Rectal smooth muscle tissue (tissue), 1 donor: ENCODE measurements at regions not wholly inside any gene's neighbourhood (a gene's known extent, or its start where the extent isn't known, plus 50 kb on each side); places are given as distances from the start of the nearest gene placed in this dataset.

ENCODE experiments used
- H3K27ac ChIP-seq: one replicate; pipeline ENCODE4 v1.7.0; 2013; ENCODE audit warnings: low read depth, low read length, inconsistent platforms
- H3K27me3 ChIP-seq: one replicate; pipeline ENCODE4 v1.7.0; 2013; ENCODE audit warnings: low read length; ENCODE audit not compliant: control insufficient read depth, insufficient read depth
- H3K36me3 ChIP-seq: one replicate; pipeline ENCODE4 v1.7.0; 2013; ENCODE audit warnings: low read length; ENCODE audit not compliant: control insufficient read depth, insufficient read depth
- H3K4me1 ChIP-seq: one replicate; pipeline ENCODE4 v1.7.0; 2013; ENCODE audit warnings: low read length; ENCODE audit not compliant: control insufficient read depth, insufficient read depth
- H3K4me3 ChIP-seq: one replicate; pipeline ENCODE4 v1.7.0; 2013; ENCODE audit warnings: low read length
- H3K9ac ChIP-seq: one replicate; pipeline ENCODE4 v1.7.0; 2013; ENCODE audit warnings: low read length

DNA sequence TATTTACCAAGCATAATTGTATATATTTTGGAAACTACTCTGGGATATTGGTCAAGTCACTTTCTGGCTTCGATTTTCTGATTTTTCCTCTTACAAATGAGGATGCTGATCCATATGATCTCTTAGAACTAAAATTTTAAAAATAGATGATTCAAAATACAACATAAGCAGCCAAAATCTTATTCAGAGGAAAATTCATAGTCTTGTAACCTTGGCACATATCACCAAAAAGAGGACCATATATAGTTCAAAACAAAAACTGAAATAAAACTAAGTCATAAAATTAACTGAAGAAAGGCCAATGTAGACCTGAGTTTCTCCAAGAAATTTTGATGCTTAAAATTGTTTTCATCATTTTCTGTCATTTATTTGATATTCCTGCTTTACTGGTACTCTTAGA is 768.3 kb downstream of the SORCS3 start:
- Histone ChIP-seq H3K4me1 (no peaks in the 10 kb centered on the region), H3K4me3 (no peak overlapping the region), H3K36me3 (no peaks in the 10 kb centered on the region), H3K27ac (no peak overlapping the region), H3K27me3 (no peaks in the 10 kb centered on the region), H3K9ac (no peak overlapping the region)

DNA sequence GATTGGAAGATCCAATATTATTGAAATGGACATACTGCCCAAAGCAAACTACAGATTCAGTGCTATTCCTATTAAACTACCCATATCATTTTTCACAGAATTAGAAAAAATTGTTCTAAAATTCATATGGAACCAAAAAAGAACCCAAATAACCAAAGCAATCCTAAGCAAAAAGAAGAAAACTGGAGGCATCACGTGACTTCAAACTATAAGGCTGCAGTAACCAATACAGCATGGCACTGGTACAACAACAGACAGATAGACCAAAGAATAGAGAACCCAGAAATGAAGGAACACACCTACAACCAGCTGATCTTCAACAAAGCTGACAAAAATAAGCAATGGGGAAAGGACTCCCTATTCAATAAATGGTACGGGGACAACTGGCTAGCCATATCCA is 765.4 kb downstream of the SORCS3 start:
- no peak overlapping the region for H3K9ac ChIP-seq
- no peak overlapping the region for H3K27ac ChIP-seq
- H3K4me1 ChIP-seq, result no peaks in the 10 kb centered on the region
- no peaks in the 10 kb centered on the region for H3K27me3 ChIP-seq
- no peak overlapping the region for H3K4me3 ChIP-seq
- H3K36me3 ChIP-seq, result no peaks in the 10 kb centered on the region

DNA sequence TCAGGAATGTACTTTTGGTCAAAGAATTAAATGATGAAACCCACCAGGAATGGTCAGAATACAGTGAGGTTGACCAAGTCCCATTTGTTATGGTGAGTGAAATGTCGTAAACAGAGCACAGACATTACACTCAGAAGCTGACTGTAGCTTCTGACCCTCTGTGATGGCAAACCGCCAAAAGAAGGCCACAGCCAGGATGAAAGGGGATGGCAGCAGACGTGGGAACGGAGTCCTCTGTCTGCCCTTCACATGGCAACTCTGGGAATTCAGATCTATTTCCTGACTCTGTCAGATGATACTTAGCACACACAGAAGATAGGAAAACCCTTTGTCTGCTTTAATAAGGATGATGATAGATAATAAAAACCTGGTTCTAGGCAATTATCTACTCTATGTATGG is 757.1 kb downstream of the SORCS3 start:
- H3K4me3 ChIP-seq, result no peak overlapping the region
- no peaks in the 10 kb centered on the region for H3K4me1 ChIP-seq
- no peaks in the 10 kb centered on the region for H3K36me3 ChIP-seq
- H3K27me3 ChIP-seq, result no peaks in the 10 kb centered on the region
- no peak overlapping the region for H3K27ac ChIP-seq
- H3K9ac ChIP-seq, result no peak overlapping the region

DNA sequence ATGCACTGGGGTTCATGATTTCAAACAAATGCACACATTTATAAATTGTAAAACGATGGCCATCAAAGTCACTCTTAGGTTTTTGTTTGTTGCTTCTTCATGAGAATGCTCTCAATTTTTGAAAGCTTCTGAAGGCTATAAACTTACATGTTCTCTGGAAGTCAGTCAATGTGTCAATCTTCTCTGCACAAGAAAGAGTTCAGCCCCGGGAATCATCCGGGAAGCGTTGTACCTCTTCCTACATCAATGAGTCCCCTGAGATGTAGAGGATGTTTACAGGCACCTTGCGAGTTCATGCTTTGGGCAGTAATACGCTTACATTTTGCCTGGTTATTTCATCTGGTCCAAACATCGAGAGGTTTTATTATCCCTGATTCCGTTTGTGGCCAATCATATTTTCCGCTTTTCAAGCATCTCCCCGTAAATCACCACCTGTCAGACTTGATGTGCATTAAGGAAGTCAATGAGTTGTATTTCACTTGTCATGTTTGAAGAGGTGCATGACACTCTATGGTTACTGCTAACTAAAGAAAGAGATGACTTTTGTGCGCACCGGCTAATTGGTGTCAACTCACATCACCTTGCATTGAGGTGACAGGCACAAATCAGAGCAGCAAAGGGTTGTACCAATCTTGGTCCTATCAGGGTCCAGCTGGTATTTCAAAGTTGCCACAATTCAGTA is 750.7 kb downstream of the SORCS3 start:
- no peak overlapping the region for H3K9ac ChIP-seq
- H3K27ac ChIP-seq, result no peak overlapping the region
- no peak overlapping the region for H3K4me3 ChIP-seq
- H3K4me1 ChIP-seq, result no peaks in the 10 kb centered on the region
- H3K27me3 ChIP-seq, result no peaks in the 10 kb centered on the region
- H3K36me3 ChIP-seq, result no peaks in the 10 kb centered on the region

DNA sequence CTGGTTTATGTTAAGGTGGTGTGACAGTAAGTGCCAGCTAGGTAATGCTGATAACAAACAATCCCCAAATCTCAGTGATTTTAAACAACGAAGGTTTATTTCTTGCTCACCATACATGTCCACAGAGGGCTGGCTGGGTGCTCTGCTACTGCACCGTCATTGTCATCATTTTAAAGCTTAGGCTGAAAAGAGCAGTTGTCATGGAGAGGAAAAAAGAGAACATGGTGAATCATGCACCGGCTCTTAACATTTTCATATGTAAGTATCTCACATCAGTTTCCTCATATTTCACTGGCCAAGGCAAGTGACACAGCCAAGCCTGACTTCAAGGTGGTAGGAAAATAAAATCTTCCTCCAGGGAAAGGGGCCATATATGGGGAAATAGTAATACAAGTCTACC is 746.9 kb downstream of the SORCS3 start:
- H3K27me3 ChIP-seq, result no peaks in the 10 kb centered on the region

DNA sequence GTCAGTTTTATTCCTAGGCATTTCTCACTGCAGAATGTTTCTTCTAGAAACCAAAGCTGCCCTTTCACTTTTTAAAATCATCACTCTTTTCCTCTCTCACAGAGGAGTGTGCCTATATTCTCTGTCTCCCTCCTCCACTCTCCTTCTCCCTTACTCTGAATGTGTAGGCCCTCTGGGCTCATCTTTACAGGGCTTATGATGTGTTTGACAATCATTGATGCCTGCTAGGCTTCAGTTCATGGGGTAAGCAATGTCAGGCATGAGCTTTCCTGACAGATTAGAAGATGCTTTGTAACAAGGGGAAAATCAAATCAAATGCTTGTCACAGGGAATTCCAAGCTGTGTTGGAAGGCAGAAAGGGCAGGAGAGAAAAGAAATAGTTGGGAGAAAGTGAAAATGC is 742.9 kb downstream of the SORCS3 start:
- H3K27ac ChIP-seq, result no peak overlapping the region
- no peaks in the 10 kb centered on the region for H3K4me1 ChIP-seq
- H3K36me3 ChIP-seq, result no peaks in the 10 kb centered on the region
- H3K9ac ChIP-seq, result no peak overlapping the region
- H3K4me3 ChIP-seq, result no peak overlapping the region
- no peaks in the 10 kb centered on the region for H3K27me3 ChIP-seq

More for the DNA sequence above, 746.9 kb downstream of the SORCS3 start:
- Histone ChIP-seq H3K27ac (no peak overlapping the region), H3K4me1 (no peaks in the 10 kb centered on the region), H3K36me3 (no peaks in the 10 kb centered on the region), H3K9ac (no peak overlapping the region), H3K4me3 (no peak overlapping the region)

DNA sequence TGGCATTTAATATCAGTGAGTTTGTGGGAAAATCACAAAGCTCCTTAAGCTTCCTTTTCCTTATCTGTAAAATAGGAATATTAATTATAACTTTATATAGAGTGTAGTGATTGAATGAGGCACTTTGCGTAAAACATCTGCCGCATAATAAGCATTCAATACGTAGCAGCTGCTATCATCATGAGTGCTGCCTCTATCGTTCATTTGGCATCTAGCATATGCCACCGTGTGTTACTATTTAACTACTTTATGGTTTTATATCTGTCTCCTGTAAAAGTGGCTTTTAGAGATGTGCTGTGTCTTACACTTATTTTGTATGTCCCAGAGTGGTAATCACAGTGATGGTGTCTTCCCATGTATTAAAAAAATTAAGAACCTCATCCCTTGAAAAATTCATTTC is 729.6 kb downstream of the SORCS3 start:
- H3K9ac ChIP-seq, result no peak overlapping the region
- no peaks in the 10 kb centered on the region for H3K4me1 ChIP-seq
- no peaks in the 10 kb centered on the region for H3K36me3 ChIP-seq
- H3K4me3 ChIP-seq, result no peak overlapping the region
- no peak overlapping the region for H3K27ac ChIP-seq
- no peaks in the 10 kb centered on the region for H3K27me3 ChIP-seq

DNA sequence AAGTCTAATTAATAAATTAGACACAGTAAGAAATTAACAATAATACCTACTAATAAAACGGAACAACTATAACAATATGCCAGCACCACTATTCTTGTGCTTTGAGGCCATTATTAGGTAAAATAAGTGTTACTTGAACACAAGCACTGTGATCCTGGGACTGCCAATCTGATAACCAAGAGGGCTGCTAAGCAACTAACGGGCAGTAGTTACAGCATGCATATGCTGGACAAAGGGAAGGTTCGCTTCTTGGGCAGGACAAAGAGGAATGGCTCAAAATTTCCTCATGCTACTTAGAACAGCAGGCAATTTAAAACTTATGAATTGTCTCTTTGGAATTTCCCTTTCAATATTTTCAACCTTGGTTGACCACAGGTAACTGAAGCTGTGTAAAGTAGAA is 718.6 kb downstream of the SORCS3 start:
- Histone ChIP-seq H3K27me3 (no peaks in the 10 kb centered on the region), H3K36me3 (no peaks in the 10 kb centered on the region), H3K4me1 (no peaks in the 10 kb centered on the region), H3K4me3 (no peak overlapping the region), H3K9ac (no peak overlapping the region), H3K27ac (no peak overlapping the region)

DNA sequence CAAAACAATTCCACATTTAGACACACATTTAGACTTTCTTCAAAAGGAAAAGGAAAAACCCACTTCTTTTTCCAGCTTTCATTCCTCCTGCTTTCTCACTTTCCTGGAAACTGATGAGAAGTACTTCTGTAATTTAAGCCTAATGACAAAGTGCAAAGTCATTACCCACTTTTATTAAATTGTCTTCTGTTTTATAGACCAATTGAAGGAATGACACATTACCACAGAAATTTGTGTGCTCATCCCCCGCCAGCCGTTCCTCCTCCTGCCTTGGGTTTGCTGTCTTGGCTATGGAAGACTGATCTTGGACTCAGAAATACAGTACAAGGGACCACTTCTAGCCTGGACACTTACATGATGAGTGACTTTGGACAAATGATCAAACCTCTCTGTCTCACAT is 717.8 kb downstream of the SORCS3 start:
- Histone ChIP-seq H3K4me3 (no peak overlapping the region), H3K9ac (no peak overlapping the region), H3K27ac (no peak overlapping the region)

DNA sequence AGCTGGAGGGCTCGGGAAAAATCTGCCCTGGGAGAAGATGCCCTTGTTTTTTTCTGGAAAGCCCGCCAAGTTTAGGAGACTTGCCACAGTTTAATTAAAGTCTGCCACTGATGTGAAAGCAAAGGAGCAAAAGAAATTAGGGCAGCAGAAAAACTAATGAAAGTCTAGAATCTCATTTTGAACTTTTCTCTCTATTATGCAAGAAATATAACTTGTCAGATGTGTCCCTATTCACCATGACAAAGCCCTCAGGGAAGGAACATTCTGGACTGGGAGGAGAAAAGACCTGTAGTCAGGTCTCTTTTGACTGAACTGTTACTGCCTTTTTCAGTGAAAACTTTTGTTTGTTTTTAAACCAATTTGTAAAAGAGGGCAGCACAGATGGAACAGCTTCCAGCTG is 715.5 kb downstream of the SORCS3 start:
- Histone ChIP-seq H3K36me3 (no peaks in the 10 kb centered on the region), H3K9ac (no peak overlapping the region), H3K27me3 (no peaks in the 10 kb centered on the region), H3K4me1 (no peaks in the 10 kb centered on the region), H3K27ac (no peak overlapping the region), H3K4me3 (no peak overlapping the region)

More for the DNA sequence above, 717.8 kb downstream of the SORCS3 start:
- H3K4me1 ChIP-seq, result no peaks in the 10 kb centered on the region
- H3K27me3 ChIP-seq, result no peaks in the 10 kb centered on the region
- no peaks in the 10 kb centered on the region for H3K36me3 ChIP-seq

DNA sequence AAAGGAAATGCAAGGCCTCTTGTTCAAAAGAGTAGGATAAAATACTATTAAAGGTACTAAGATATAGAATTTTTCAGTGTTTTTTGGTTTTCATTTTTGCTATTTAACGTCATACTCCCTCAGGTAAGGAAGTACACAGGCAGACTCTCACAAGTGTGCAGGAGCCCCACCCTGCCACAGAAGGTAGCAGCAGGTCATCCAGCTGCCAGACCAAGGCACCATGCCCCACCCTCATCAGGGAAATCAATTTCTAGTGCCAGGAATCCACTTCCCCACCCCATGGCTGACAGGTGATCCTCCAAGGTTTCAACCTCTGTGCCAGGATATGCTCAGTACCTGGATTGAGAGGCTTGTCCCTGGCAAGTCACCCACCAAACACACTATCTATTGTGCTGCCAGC is 712.9 kb downstream of the SORCS3 start:
- Histone ChIP-seq H3K9ac (no peak overlapping the region), H3K27ac (no peak overlapping the region), H3K27me3 (no peaks in the 10 kb centered on the region), H3K36me3 (no peaks in the 10 kb centered on the region), H3K4me3 (no peak overlapping the region), H3K4me1 (no peaks in the 10 kb centered on the region)

DNA sequence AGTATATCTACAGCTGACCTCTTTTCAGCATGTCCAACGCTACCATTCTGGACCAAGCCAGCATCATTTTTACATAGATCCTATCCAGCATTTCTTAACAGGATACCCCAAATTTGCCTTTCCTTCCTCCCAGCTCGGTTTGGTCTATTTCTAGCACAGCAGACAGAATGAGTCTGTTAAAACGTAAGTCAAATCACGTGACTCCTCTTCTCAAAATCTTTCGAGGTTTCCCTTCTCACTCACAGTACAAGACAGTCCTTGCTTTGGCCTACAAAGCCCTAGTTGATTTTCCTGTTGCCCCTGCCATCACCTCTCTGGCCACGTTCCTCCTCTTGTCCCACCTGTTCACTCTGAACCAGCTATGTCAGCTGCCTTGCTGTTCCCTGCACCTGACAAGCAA is 711.7 kb downstream of the SORCS3 start:
- Histone ChIP-seq H3K27ac (no peak overlapping the region), H3K9ac (no peak overlapping the region), H3K4me1 (no peaks in the 10 kb centered on the region), H3K4me3 (no peak overlapping the region), H3K36me3 (no peaks in the 10 kb centered on the region), H3K27me3 (no peaks in the 10 kb centered on the region)

DNA sequence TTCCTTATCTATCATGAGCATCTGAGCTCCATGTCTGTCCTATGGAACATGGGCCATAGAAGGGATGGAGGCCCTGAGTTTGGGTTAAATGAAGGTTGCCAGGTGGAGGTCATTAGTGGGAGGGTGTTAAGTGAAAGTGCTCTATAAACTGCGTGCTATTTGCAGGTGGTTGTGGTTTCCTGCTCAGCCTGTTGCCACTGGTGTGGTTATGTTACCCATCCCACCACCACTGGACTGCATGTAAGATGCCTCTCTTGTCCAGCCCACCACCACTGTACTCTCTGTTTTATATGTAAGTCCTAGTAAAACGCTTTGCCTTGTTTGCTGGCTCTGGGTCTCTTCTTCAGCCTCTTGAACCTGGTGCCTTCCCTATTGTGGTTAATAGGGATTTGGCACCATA is 711.2 kb downstream of the SORCS3 start:
- H3K27me3 ChIP-seq, result no peaks in the 10 kb centered on the region
- no peaks in the 10 kb centered on the region for H3K36me3 ChIP-seq
- no peak overlapping the region for H3K9ac ChIP-seq
- no peak overlapping the region for H3K27ac ChIP-seq
- no peak overlapping the region for H3K4me3 ChIP-seq
- no peaks in the 10 kb centered on the region for H3K4me1 ChIP-seq
